NB4 (cell line): ENCODE measurements at regions not wholly inside any gene's neighbourhood (a gene's known extent, or its start where the extent isn't known, plus 50 kb on each side); places are given as distances from the start of the nearest gene placed in this dataset.

ENCODE experiments used
- MYC ChIP-seq: IDR thresholded peaks from 2 replicates; pipeline ENCODE4 v1.6.1; 2011; ENCODE audit warnings: low read depth, low read length
- POLR2A ChIP-seq: IDR thresholded peaks from 2 replicates; pipeline ENCODE4 v1.6.1; 2011; ENCODE audit warnings: mild to moderate bottlenecking; ENCODE audit not compliant: insufficient read length; ENCODE audit errors: extremely low read depth
- TF ChIP-seq, protein P1 (sequence below): IDR thresholded peaks from one replicate; pipeline ENCODE4 v1.5.1; 2012; ENCODE audit warnings: low read depth, low read length
- TF ChIP-seq, protein P2 (sequence below): IDR thresholded peaks from 2 replicates; pipeline ENCODE4 v1.6.1; 2011; ENCODE audit warnings: low read depth, low read length

DNA sequence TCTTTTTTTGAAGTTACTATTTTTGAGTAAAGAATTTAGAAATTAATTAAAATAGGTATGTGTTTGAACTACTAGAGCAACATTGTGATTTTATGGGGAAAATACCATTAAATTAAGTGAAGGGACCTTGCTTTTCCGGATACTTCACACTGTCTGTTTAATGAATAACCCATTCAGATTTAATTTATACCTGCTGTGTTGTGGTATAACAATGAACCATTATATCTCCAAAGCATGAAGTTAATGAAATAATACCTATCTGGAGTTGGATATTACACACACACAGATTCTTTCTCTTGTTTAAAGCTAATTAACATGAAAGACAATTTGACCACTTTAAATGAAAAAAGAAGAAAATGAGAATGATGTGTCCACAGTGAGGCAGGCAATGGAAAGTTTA lies 195.0 kb upstream of the GPRIN3 start:
- TF ChIP-seq, protein P1, sequence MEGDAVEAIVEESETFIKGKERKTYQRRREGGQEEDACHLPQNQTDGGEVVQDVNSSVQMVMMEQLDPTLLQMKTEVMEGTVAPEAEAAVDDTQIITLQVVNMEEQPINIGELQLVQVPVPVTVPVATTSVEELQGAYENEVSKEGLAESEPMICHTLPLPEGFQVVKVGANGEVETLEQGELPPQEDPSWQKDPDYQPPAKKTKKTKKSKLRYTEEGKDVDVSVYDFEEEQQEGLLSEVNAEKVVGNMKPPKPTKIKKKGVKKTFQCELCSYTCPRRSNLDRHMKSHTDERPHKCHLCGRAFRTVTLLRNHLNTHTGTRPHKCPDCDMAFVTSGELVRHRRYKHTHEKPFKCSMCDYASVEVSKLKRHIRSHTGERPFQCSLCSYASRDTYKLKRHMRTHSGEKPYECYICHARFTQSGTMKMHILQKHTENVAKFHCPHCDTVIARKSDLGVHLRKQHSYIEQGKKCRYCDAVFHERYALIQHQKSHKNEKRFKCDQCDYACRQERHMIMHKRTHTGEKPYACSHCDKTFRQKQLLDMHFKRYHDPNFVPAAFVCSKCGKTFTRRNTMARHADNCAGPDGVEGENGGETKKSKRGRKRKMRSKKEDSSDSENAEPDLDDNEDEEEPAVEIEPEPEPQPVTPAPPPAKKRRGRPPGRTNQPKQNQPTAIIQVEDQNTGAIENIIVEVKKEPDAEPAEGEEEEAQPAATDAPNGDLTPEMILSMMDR = no peak
- TF ChIP-seq POLR2A (no peak), MYC (no peak)
- TF ChIP-seq, protein P2, sequence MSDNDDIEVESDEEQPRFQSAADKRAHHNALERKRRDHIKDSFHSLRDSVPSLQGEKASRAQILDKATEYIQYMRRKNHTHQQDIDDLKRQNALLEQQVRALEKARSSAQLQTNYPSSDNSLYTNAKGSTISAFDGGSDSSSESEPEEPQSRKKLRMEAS = no peak
